DOHH2 (cell line): ENCODE measurements at regions not wholly inside any gene's neighbourhood (a gene's known extent, or its start where the extent isn't known, plus 50 kb on each side); places are given as distances from the start of the nearest gene placed in this dataset.

Experiments used
- CTCF ChIP-seq: fragments of 200-600 bp; sonication (generic); IDR thresholded peaks from one replicate; pipeline ENCODE4 v1.5.1; 2014; ENCODE audit warnings: antibody characterized with exemption, mild to moderate bottlenecking, low read depth, low read length; ENCODE audit not compliant: poor library complexity, severe bottlenecking
- EZH2phosphoT487 ChIP-seq: fragments of 200-600 bp; sonication (generic); IDR thresholded peaks from 2 replicates; pipeline ENCODE4 v1.6.1; 2017; ENCODE audit warnings: borderline replicate concordance, mild to moderate bottlenecking, antibody characterized with exemption, low read length, moderate library complexity, mixed read lengths

GRCh38 chr6:104526376-104526775 is 333.3 kb downstream of the HACE1 start:
- TF ChIP-seq EZH2phosphoT487, result no peak
- TF ChIP-seq CTCF, result no peak
